ENCODE measurements at regions not wholly inside any gene's neighbourhood (a gene's known extent, or its start where the extent isn't known, plus 50 kb on each side); places are given as distances from the start of the nearest gene placed in this dataset.

DNA sequence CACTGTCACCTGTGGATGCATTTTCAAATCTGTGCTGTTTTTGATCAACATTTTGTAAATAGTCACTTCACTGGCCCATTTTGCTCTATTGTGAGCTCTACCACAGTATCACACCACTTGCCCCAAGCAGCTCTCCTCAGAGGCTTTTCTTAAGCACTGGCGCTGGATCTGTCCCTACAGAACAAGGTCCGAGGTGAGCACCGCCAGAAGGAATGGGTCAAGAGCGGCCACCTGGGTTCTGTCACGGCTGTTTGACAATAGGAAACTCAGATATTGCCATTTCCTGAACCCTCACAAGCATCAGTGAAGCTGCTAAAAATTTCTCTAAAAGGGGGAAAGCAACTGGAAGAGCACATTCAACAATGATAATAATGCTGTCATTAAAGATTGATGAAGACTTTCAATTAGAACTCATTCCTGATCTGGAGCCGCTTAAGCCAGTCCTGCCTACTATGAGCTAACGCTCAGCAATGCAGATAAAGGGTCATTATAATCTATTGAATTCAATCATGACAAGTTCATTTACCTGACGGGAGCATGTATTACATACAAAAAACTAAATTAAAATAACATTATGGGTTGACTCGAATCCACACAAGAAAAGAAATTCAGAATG is 514.0 kb downstream of the GALR1 start:
- no peak for DNase-seq

GRCh38 chr18:77765468-77765867 is 515.8 kb downstream of the GALR1 start:
- DNase-seq = no peak

GRCh38 chr18:77766421-77766820 is 516.8 kb downstream of the GALR1 start:
- no peak for DNase-seq

GRCh38 chr18:77772177-77772576 is 522.5 kb downstream of the GALR1 start:
- DNase-seq = no peak

- DNase-seq = no peak
These were observed 526.5 kb downstream of the GALR1 start for GRCh38 chr18:77776104-77776503.

- DNase-seq = no peak
These were observed 527.5 kb downstream of the GALR1 start for GRCh38 chr18:77777163-77777562.

DNA sequence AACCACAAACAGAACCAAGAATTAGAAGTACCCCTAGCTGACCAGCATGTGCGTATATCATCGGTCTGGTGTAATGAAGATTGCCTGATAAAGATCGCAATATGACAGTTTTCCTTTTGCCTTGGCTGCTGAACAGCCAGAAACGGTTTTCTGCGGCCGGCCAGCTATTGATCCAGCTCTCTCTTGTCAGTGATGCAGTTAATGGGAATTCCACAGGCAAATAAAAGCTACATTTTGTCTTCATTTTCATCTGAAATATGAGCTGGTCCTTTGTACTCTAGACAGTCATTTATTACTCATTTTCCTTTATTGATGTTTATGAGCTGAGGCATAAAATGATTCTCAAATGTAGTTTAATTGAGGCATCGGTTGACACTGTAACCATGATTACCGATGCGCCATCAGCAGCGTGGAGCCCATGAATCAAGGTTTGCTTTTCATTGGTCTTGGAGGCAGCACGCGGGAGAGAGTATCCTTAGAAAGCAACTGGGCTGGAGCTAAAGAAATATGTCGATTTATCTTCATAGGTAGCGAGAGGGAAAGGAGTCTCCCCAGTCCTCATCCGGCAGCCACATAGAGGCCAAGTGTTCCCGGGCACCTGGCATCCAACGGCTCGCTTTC is 535.2 kb downstream of the GALR1 start:
- DNase-seq = no peak

GRCh38 chr18:77785415-77785975 is 535.8 kb downstream of the GALR1 start:
- DNase-seq = no peak

- no peak for DNase-seq
These were observed 553.4 kb downstream of the GALR1 start for GRCh38 chr18:77803024-77803423.

GRCh38 chr18:77804382-77804781 is 554.7 kb downstream of the GALR1 start:
- no peak for DNase-seq

- no peak for DNase-seq
These were observed 558.0 kb downstream of the GALR1 start for GRCh38 chr18:77807650-77808049.

GRCh38 chr18:77811503-77811902 is 561.9 kb downstream of the GALR1 start:
- DNase-seq = no peak

GRCh38 chr18:77815666-77816338 is 566.2 kb downstream of the GALR1 start:
- no peak for DNase-seq

DNA sequence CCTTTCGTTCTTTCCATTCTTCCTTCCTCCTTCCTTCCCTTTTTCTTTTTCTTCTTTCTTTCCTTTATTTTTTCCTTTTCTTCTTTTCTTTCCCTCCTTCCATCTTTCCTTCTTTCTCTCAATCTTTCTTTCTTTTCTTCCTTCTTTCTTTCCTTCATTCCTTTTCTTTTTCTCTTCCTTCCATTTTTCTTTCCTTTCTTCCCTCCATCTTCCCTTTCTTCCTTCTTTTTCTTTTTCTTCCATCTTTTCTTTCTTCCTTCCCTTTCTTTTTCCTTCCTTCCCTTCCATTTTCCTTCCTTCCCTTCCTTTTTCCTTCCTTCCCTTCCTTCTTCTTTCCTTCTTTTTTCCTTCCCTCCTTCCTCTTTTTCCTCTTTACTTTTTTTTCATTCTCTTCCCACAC is 568.7 kb downstream of the GALR1 start:
- DNase-seq = no peak

DNA sequence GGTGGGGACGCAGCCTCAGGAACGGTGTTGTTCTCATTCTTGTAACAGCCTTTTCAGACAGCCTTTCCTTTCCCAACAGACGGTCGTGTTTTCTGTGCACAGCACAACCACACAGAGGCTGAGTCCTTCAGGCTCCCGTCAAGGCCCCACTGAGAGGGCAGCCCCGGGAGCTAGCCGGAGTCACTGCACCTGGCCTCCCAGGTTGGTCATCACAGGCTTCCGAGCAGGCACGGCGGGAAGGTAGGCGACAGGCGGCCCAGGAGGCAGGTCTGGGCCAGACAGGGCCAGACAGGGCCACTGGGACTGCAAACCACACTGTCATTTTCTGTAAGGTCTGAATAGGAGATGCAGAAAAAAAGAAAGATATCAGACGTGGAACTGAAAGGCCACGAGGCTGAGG is 570.8 kb downstream of the GALR1 start:
- DNase-seq = no peak

GRCh38 chr18:77821892-77822291 is 572.2 kb downstream of the GALR1 start:
- DNase-seq = no peak

- DNase-seq = no peak
These were observed 573.0 kb downstream of the GALR1 start for GRCh38 chr18:77822632-77823031.

GRCh38 chr18:77833807-77834206 is 584.2 kb downstream of the GALR1 start:
- no peak for DNase-seq

GRCh38 chr18:77851802-77852201 is 602.2 kb downstream of the GALR1 start:
- DNase-seq = no peak

GRCh38 chr18:77853859-77854258 is 604.2 kb downstream of the GALR1 start:
- DNase-seq = no peak

DNA sequence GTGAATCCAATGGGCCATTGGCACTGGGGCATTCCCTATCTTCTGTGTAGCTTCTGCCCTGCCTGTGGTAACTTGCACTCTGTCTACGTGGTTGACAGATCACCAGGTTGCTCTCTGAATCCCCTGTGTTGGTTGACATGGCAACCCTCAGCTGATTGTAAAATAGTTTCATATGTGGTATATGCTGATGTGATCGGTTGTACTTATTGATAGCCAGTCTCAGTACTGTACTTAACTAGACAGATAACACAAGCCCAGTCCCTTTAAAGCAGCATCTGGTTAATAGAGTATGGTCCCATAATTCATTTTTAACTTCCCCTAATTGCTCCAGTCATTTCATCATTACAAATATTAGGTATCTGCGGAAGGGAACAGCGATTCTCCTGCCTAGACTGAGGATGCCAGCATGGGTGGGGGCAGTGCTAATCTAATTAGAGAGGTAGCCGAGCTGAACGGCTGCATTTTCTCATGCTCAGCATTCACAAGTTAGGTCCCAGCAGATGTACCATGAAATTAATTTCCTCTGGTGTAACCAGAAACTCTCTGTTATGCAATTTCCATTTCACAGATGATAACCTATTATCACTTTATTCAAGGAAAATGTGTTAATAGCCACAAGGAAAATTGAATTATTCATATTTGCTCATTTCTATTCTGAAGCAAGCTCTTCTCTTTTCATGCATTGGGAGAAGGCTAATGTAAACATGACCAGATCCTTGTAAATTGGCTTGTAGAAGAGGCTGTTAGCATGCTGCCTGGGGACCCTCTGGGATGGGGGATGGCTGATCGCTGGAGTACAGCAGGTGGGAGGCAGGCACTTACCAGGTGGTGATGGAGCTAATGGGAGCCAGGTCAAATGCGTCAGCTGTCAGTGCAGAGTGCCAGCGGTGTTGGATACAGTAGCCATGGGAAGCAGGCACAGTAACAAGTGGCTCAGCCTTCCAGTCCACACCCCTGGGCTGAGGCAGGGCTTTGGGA is 608.3 kb downstream of the GALR1 start:
- DNase-seq = no peak

- no peak for DNase-seq
These were observed 610.0 kb downstream of the GALR1 start for GRCh38 chr18:77859634-77860033.
